GM12892 (cell line): ENCODE measurements at regions not wholly inside any gene's neighbourhood (a gene's known extent, or its start where the extent isn't known, plus 50 kb on each side); places are given as distances from the start of the nearest gene placed in this dataset.

Experiments used
- DNase-seq: peaks from one replicate; pipeline ENCODE4 v3.0.0; 2011; ENCODE audit not compliant: insufficient read length
- FAIRE-seq: peaks from 2 replicates; lab custom pipeline; 2011; peaks lifted over from hg19 to GRCh38; lab: Jason Lieb, UNC
- POLR2A ChIP-seq: IDR thresholded peaks from 2 replicates; pipeline ENCODE4 v1.6.1; 2011; ENCODE audit warnings: low read depth, low read length, control low read depth
- POLR2AphosphoS5 ChIP-seq: IDR thresholded peaks from 2 replicates; pipeline ENCODE4 v1.6.1; 2011; ENCODE audit warnings: low read depth, low read length, control low read depth
- TAF1 ChIP-seq: IDR thresholded peaks from 2 replicates; pipeline ENCODE4 v1.6.1; 2011; ENCODE audit warnings: low read depth, mild to moderate bottlenecking, control low read depth, low read length, borderline replicate concordance

DNA sequence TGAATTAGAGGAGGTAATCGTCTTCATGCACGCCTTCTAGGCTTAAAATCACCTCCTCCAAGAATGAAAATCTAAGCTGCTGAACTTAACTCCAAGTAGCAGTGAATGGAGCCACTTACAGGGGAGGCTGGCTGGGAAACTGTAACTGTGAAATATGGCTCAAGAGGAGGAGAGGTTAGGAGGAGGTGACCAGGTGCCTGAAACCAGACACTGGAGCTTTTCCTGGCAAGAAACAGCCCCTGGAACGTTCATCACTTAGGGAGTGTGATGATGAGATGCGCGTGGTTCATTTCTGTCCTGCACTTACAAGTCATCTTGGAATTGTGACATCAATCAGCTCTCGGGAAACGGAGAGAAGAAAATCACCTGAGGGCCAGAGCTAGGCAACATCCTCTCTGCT lies 62.3 kb upstream of the TMEM132C start:
- TF ChIP-seq POLR2AphosphoS5 (no peak), POLR2A (no peak), TAF1 (no peak)
- FAIRE-seq: no peak
- DNase-seq: no peak

DNA sequence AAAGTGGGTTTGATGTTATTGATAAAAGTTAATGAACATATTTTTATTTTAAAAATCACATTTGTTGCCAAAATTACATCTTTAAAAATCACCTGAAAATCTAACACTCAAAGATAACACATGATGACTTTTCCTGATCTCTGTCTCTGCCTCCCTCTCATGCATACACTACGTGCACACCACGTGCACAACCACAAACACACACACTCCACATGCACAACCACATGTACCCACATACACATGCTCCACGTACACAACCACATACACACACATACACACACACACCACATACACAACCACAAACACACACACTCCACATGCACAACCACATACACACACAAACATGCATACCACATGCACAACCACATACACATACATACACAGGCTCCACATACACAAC lies 61.8 kb upstream of the TMEM132C start:
- no peak for TF ChIP-seq POLR2A
- no peak for TF ChIP-seq POLR2AphosphoS5
- FAIRE-seq: no peak
- DNase-seq: no peak

GRCh38 chr12:128205758-128206157 lies 61.2 kb upstream of the TMEM132C start:
- FAIRE-seq (no peak), DNase-seq (no peak)
- no peak for TF ChIP-seq TAF1
- TF ChIP-seq POLR2AphosphoS5: no peak
- TF ChIP-seq POLR2A: no peak
